Left lung (tissue), 4 donors: ENCODE measurements at regions not wholly inside any gene's neighbourhood (a gene's known extent, or its start where the extent isn't known, plus 50 kb on each side); places are given as distances from the start of the nearest gene placed in this dataset.
A peak's percentile ranks its signal among the peaks of the same experiment; 100 is the strongest.

ENCODE experiments used
- ATAC-seq: fragments of 200-7000 bp; cut with Tn5 transposase; one replicate; pipeline ENCODE4 v1.9.1; 2020; ENCODE audit warnings: moderate library complexity
- DNase-seq, 4 donors: peaks; one replicate each; pipeline ENCODE4 v3.0.0-alpha.2; 2013 to 2020
- H3K27ac ChIP-seq, 2 donors: fragments of 200-600 bp; sonication (generic) in 1 of 2; one replicate each; pipeline versions ENCODE4 v1.5.0 to v1.8.0; 2020 to 2021
- H3K27me3 ChIP-seq, 2 donors: fragments of 200-600 bp; sonication (generic) in 1 of 2; one replicate each; pipeline versions ENCODE4 v1.5.0 to v1.8.0; 2020 to 2021
- H3K36me3 ChIP-seq, 2 donors: fragments of 200-600 bp; sonication (generic) in 1 of 2; one replicate each; pipeline versions ENCODE4 v1.5.0 to v1.8.0; 2020 to 2021
- H3K4me1 ChIP-seq, 2 donors: fragments of 200-600 bp; one replicate each; pipeline ENCODE4 v1.8.0; 2021
- H3K4me3 ChIP-seq, 2 donors: fragments of 200-600 bp; sonication (generic) in 1 of 2; one replicate each; pipeline versions ENCODE4 v1.5.0 to v1.8.0; 2020 to 2021; ENCODE audit warnings: mild to moderate bottlenecking in 1 of 2
- H3K9me3 ChIP-seq, 2 donors: fragments of 200-600 bp; sonication (generic) in 1 of 2; one replicate each; pipeline versions ENCODE4 v1.5.0 to v1.8.0; 2020 to 2021
- CTCF ChIP-seq, 2 donors: fragments of 200-600 bp; sonication (generic) in 1 of 2; IDR thresholded peaks; one replicate each; pipeline versions ENCODE4 v1.5.0 to v1.8.0; 2021; ENCODE audit warnings: antibody characterized with exemption in 2 of 2
- intact Hi-C, 2 donors: fragments of 100-400 bp; cut with DNase I; formaldehyde crosslinking; loops; one replicate each; pipeline versions ENCODE4 v1.11.2 to v1.14.2; 2022
- donor health status: DM: no; HTN: yes; CAD: no.
- donor health status: DM: no; HTN: no; CAD: no.

GRCh38 chr4:128394778-128395177 lies 107.2 kb upstream of the PGRMC2 start:
- Histone ChIP-seq H3K9me3 (no peaks in the 10 kb centered on the region), H3K4me3 (no peak overlapping the region), H3K4me1 (no peaks in the 10 kb centered on the region), H3K27ac (no peak overlapping the region), H3K36me3 (no peaks in the 10 kb centered on the region), H3K27me3 (no peaks in the 10 kb centered on the region)
- ATAC-seq, result peak; percentile 41
- no peak for DNase-seq
- intact Hi-C loops, result no loop called here
- TF ChIP-seq CTCF (IDR thresholded peaks at IDR 0.05), result no peak

- H3K27me3 ChIP-seq, result no peaks in the 10 kb centered on the region
- no peaks in the 10 kb centered on the region for H3K9me3 ChIP-seq
- H3K27ac ChIP-seq, result peak overlapping the region in 1 of 2 donors; percentile 35
- H3K4me3 ChIP-seq, result no peak overlapping the region
- H3K36me3 ChIP-seq, result no peaks in the 10 kb centered on the region
- TF ChIP-seq CTCF (IDR thresholded peaks at IDR 0.05), result no peak
- DNase-seq (no peak), ATAC-seq (peak; percentile 41)
- H3K4me1 ChIP-seq, result no peaks in the 10 kb centered on the region
- intact Hi-C loops, result no loop called here
Observed at GRCh38 chr4:128393101-128393704, 105.6 kb upstream of the PGRMC2 start.

GRCh38 chr4:128390475-128390996 lies 102.9 kb upstream of the PGRMC2 start:
- Histone ChIP-seq H3K4me3 (no peak overlapping the region), H3K9me3 (no peaks in the 10 kb centered on the region), H3K36me3 (no peaks in the 10 kb centered on the region), H3K27ac (no peak overlapping the region), H3K27me3 (no peaks in the 10 kb centered on the region), H3K4me1 (peaks cover 0 to 7% of the 10 kb centered on the region in 2 donors)
- ATAC-seq (no peak), DNase-seq (no peak)
- no peak for TF ChIP-seq CTCF (IDR thresholded peaks at IDR 0.05)
- intact Hi-C loops, result no loop called here

- ATAC-seq, result no peak
- Histone ChIP-seq H3K4me1 (peaks cover 0 to 7% of the 10 kb centered on the region in 2 donors), H3K27ac (no peak overlapping the region), H3K9me3 (no peaks in the 10 kb centered on the region), H3K27me3 (no peaks in the 10 kb centered on the region), H3K4me3 (no peak overlapping the region), H3K36me3 (no peaks in the 10 kb centered on the region)
- TF ChIP-seq CTCF (IDR thresholded peaks at IDR 0.05), result no peak
- intact Hi-C loops, result no loop called here
- DNase-seq, result no peak
Observed at GRCh38 chr4:128388796-128389195, 101.2 kb upstream of the PGRMC2 start.

GRCh38 chr4:128388352-128388630 lies 100.7 kb upstream of the PGRMC2 start:
- intact Hi-C loops, result no loop called here
- no peak for DNase-seq
- TF ChIP-seq CTCF (IDR thresholded peaks at IDR 0.05), result no peak
- peaks cover 0 to 7% of the 10 kb centered on the region in 2 donors for H3K4me1 ChIP-seq
- no peaks in the 10 kb centered on the region for H3K36me3 ChIP-seq
- no peaks in the 10 kb centered on the region for H3K27me3 ChIP-seq
- H3K9me3 ChIP-seq, result no peaks in the 10 kb centered on the region
- no peak for ATAC-seq
- H3K27ac ChIP-seq, result no peak overlapping the region
- no peak overlapping the region for H3K4me3 ChIP-seq
